ENCODE measurements at regions not wholly inside any gene's neighbourhood (a gene's known extent, or its start where the extent isn't known, plus 50 kb on each side); places are given as distances from the start of the nearest gene placed in this dataset.
"Not testable (repeated sequence)": the region's sequence is repeated elsewhere in the genome, so short reads cannot be mapped to it uniquely, and the experiment has no call there.

DNA sequence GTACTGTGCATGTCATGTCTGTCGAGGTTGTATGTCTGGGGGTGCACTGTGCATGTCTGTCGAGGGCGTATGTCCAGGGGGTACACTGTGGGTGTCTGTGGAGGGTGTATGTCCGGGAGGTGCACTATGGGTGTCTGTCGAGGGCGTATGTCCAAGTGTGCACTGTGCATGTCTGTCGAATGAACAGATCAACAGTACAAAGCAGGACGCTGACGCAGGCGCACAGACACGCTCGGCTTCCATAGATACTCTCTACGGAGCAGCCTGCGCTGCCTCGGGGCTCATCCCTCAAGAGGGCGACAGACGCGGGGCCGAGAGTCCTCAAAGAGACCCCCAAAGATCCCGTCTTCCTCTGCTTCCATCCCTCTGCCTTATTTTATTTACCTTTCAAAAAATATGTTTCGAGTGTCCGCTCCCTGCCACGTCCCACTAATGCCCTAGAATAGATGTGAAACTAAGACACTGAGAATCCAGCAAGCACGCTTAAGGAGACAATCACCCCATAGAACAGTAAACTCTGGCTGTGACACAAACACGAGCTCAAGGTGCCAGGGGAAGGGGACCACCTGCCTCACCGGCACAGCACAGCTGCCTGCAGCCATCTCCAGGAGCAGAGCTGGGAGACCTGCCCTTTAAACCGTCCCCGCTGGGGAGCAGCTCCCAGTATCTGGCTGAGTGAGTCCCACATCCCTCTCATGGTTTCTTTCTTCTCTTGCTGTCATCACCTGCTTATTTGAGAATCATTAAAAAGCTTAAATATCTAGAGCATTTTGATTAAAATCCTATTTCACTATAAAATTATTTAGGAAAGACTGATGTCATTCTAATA lies 250.5 kb upstream of the MYT1L start:
- Histone ChIP-seq H3K36me3 (no peaks in the 10 kb centered on the region), H3K4me3 (ENCODE audit: low read depth, low read length) (peak overlapping the region; percentile 80), H3K9me3 (no peaks in the 10 kb centered on the region), H3K27me3 (no peaks in the 10 kb centered on the region), H3K4me1 (peaks cover 14% of the 10 kb centered on the region)
- TF ChIP-seq, protein P1, sequence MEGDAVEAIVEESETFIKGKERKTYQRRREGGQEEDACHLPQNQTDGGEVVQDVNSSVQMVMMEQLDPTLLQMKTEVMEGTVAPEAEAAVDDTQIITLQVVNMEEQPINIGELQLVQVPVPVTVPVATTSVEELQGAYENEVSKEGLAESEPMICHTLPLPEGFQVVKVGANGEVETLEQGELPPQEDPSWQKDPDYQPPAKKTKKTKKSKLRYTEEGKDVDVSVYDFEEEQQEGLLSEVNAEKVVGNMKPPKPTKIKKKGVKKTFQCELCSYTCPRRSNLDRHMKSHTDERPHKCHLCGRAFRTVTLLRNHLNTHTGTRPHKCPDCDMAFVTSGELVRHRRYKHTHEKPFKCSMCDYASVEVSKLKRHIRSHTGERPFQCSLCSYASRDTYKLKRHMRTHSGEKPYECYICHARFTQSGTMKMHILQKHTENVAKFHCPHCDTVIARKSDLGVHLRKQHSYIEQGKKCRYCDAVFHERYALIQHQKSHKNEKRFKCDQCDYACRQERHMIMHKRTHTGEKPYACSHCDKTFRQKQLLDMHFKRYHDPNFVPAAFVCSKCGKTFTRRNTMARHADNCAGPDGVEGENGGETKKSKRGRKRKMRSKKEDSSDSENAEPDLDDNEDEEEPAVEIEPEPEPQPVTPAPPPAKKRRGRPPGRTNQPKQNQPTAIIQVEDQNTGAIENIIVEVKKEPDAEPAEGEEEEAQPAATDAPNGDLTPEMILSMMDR (IDR thresholded peaks at IDR 0.05; ENCODE audit: low read depth, low read length) = peak; percentile 47
- peak; percentile 66 for DNase-seq

DNA sequence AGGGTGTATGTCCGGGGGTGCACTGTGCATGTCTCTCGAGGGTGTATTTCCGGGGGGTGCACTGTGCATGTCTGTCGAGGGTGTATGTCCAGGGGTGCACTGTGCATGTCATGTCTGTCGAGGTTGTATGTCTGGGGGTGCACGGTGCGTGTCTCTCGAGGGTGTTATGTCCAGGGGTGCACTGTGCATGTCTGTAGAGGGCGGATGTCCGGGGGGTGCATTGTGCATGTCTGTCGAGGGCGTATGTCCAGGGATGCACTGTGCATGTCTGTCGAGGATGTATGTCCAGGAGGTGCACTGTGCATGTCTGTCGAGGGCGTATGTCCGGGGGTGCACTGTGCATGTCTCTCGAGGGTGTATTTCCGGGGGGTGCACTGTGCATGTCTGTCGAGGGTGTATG lies 249.8 kb upstream of the MYT1L start:
- H3K4me1 ChIP-seq = peaks cover 14% of the 10 kb centered on the region
- H3K36me3 ChIP-seq; DNase-seq; H3K9me3 ChIP-seq; H3K4me3 ChIP-seq (ENCODE audit: low read depth, low read length); H3K27me3 ChIP-seq: not testable (repeated sequence)

DNA sequence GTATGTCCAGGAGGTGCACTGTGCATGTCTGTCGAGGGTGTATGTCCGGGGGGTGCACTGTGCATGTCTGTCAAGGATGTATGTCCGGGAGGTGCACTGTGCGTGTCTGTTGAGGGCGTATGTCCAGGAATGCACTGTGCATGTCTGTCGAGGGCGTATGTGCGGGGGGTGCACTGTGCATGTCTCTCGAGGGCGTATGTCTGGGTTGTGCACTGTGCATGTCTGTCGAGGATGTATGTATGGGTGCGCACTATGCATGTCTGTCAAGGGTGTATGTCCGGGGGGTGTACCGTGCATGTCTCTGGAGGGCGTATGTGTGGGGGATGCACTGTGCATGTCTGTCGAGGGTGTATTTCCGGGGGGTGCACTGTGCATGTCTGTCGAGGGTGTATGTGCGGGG lies 249.3 kb upstream of the MYT1L start:
- Histone ChIP-seq H3K4me3 (ENCODE audit: low read depth, low read length) (no peak overlapping the region), H3K4me1 (peaks cover 14% of the 10 kb centered on the region), H3K9me3 (no peaks in the 10 kb centered on the region), H3K36me3 (no peaks in the 10 kb centered on the region), H3K27me3 (no peaks in the 10 kb centered on the region)
- TF ChIP-seq, protein P1 (IDR thresholded peaks at IDR 0.05; ENCODE audit: low read depth, low read length) = no peak
- DNase-seq = no peak

DNA sequence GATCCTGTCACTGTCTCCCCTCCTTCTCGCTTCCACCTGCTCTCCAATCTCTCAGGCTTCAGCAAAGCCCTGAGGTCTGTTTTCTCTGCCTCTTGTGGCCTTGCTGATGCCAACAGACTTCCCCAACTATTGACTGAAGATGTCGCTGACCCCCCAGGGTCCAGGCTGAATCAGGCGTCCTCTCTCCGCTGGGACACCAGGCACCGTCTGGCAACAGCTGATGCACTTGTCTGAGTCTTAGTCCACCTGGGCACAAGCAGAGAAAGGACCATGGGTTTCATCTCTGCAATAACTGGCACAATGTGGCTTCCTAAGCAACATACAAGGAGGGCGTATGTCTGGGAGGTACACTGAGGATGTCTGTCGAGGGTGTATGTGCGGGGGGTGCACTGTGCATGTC lies 248.7 kb upstream of the MYT1L start:
- H3K27me3 ChIP-seq = no peaks in the 10 kb centered on the region
- DNase-seq = no peak
- peaks cover 14% of the 10 kb centered on the region for H3K4me1 ChIP-seq
- no peaks in the 10 kb centered on the region for H3K36me3 ChIP-seq
- H3K9me3 ChIP-seq = no peaks in the 10 kb centered on the region
- TF ChIP-seq, protein P1 (IDR thresholded peaks at IDR 0.05; ENCODE audit: low read depth, low read length) = no peak
- no peak overlapping the region for H3K4me3 ChIP-seq (ENCODE audit: low read depth, low read length)

DNA sequence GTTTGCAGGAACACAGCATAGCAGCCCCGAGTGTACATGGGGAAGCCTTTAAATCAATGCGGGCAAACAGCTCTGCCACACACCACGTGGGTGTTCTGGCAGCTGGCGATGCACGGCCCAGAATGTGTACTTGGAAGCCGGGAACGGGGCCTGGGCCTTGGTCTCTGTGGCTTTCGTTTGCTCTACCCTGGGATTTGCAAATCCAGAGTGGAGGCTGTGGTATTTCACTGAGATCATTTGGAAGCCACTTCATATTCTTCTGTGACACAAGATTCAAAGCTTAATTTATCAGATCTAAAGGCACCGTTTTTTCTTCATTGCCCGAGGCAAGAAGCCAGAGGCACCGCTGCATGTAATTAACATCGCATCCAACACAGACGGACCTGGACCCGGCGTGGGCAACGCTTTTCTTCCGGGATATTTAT lies 246.3 kb upstream of the MYT1L start:
- DNase-seq = peak; percentile 68
- Histone ChIP-seq H3K27me3 (no peaks in the 10 kb centered on the region), H3K4me3 (ENCODE audit: low read depth, low read length) (peak overlapping the region; percentile 30; the same call in 1 of the 2 replicates), H3K4me1 (peaks cover 14% of the 10 kb centered on the region), H3K9me3 (peaks cover 5% of the 10 kb centered on the region), H3K36me3 (no peaks in the 10 kb centered on the region)
- TF ChIP-seq, protein P1 (IDR thresholded peaks at IDR 0.05; ENCODE audit: low read depth, low read length) = no peak

DNA sequence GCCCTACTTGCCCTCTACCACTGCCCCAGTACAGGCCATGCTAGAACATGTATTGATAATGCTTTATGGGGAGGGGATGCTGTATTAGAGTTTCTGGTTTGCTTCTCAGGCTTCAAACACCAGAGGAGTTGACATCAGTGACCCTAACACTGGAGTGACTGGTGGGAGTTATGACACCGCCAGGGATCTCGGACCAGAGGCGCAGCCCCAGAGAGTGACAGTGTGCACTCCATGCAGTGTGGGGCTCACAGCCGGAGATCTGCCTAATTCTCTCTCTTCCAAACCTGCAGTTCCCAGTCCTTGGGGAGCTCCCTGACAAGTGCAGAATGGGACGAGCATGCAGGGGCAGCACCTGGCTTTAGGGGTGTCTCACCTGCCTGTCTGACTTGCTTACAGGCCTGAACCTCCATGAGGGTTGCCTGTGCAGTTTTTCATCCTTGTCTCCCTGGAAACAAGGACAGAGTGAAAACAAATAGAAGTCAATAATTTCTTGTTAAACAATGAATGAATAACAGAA lies 244.9 kb upstream of the MYT1L start:
- TF ChIP-seq, protein P1 (IDR thresholded peaks at IDR 0.05; ENCODE audit: low read depth, low read length) = no peak
- Histone ChIP-seq H3K4me3 (ENCODE audit: low read depth, low read length) (no peak overlapping the region), H3K36me3 (no peaks in the 10 kb centered on the region), H3K9me3 (peaks cover 5% of the 10 kb centered on the region), H3K4me1 (peaks cover 6% of the 10 kb centered on the region; the same call in 1 of the 2 replicates), H3K27me3 (no peaks in the 10 kb centered on the region)
- DNase-seq = no peak

Data from BE2C (cell line).